CD14-positive monocyte (primary cell): ENCODE measurements at regions not wholly inside any gene's neighbourhood (a gene's known extent, or its start where the extent isn't known, plus 50 kb on each side); places are given as distances from the start of the nearest gene placed in this dataset.

ENCODE experiments used
- DNase-seq, 3 donors: peaks; one replicate each; pipeline ENCODE4 v3.0.0-alpha.2; 2011 to 2022
- H2AFZ ChIP-seq: 2 replicates; pipeline ENCODE4 v1.6.0; 2012; ENCODE audit warnings: mild to moderate bottlenecking, low read depth, low read length, inconsistent platforms; ENCODE audit not compliant: insufficient read depth, poor library complexity, severe bottlenecking
- H3K27ac ChIP-seq, 2 donors: 1 replicate in 1 of 2; 2 replicates in 1 of 2; pipeline ENCODE4 v1.5.1; 2012 to 2013; ENCODE audit warnings: low read length in 2 of 2, control low read depth in 1 of 2, inconsistent platforms in 1 of 2, low read depth in 1 of 2, mild to moderate bottlenecking in 1 of 2
- H3K27me3 ChIP-seq, 2 donors: one replicate each; pipeline versions ENCODE4 v1.6.0 to v1.6.1; 2011 to 2013; ENCODE audit warnings: low read length in 2 of 2; ENCODE audit not compliant: control insufficient read depth in 2 of 2, insufficient read depth in 2 of 2
- H3K36me3 ChIP-seq, 2 donors: replicated peaks in 1 of 2; 1 replicate in 1 of 2; 2 replicates in 1 of 2; pipeline versions ENCODE4 v1.5.1 to v1.6.1; 2012 to 2013; ENCODE audit warnings: low read length in 2 of 2, control low read depth in 1 of 2, inconsistent platforms in 1 of 2, mild to moderate bottlenecking in 1 of 2; ENCODE audit not compliant: insufficient read depth in 2 of 2, control insufficient read depth in 1 of 2
- H3K4me1 ChIP-seq, 2 donors: 1 replicate in 1 of 2; 2 replicates in 1 of 2; pipeline versions ENCODE4 v1.5.1 to v1.6.1; 2012 to 2013; ENCODE audit warnings: low read length in 2 of 2, control low read depth in 1 of 2, inconsistent platforms in 1 of 2, mild to moderate bottlenecking in 1 of 2, moderate library complexity in 1 of 2; ENCODE audit not compliant: insufficient read depth in 2 of 2, control insufficient read depth in 1 of 2
- H3K4me2 ChIP-seq: replicated peaks from 2 replicates; pipeline ENCODE3; 2012; ENCODE audit warnings: low read length, moderate library complexity, mild to moderate bottlenecking; ENCODE audit not compliant: poor library complexity, severe bottlenecking; ENCODE audit errors: extremely low read depth
- H3K4me3 ChIP-seq, 3 experiments: fragments of 200-600 bp in 1 of 3; sonication (generic) in 1 of 3; replicated peaks in 1 of 3; 1 replicate in 2 of 3; 2 replicates in 1 of 3; pipeline ENCODE4 v1.5.1; 2011 to 2013; ENCODE audit warnings: low read length in 3 of 3, mild to moderate bottlenecking in 3 of 3, control low read depth in 2 of 3, low read depth in 2 of 3, inconsistent platforms in 1 of 3, moderate library complexity in 1 of 3
- H3K79me2 ChIP-seq: 2 replicates; pipeline ENCODE4 v1.6.0; 2012; ENCODE audit warnings: mild to moderate bottlenecking, control low read depth, inconsistent platforms, low read length, moderate library complexity; ENCODE audit not compliant: insufficient read depth
- H3K9ac ChIP-seq: 2 replicates; pipeline ENCODE4 v1.6.0; 2017; ENCODE audit warnings: low read length, mild to moderate bottlenecking; ENCODE audit not compliant: insufficient read depth, poor library complexity, severe bottlenecking
- H3K9me3 ChIP-seq, 2 donors: replicated peaks in 1 of 2; 1 replicate in 1 of 2; 2 replicates in 1 of 2; pipeline versions ENCODE4 v1.5.1 to v1.6.1; 2012 to 2013; ENCODE audit warnings: low read length in 2 of 2, control low read depth in 1 of 2; ENCODE audit not compliant: control insufficient read depth in 1 of 2, insufficient read depth in 1 of 2
- H4K20me1 ChIP-seq: 2 replicates; pipeline ENCODE4 v1.6.0; 2012; ENCODE audit warnings: mild to moderate bottlenecking, low read length, control low read depth, moderate library complexity; ENCODE audit not compliant: insufficient read depth
- H3K27ac Mint-ChIP-seq, 7 donors: one replicate each; pipeline ENCODE4 v1.8.0; 2020; ENCODE audit warnings: mild to moderate bottlenecking in 7 of 7, mixed read lengths in 7 of 7, moderate library complexity in 6 of 7, inconsistent platforms in 2 of 7
- H3K27me3 Mint-ChIP-seq, 3 donors: one replicate each; pipeline ENCODE4 v1.8.0; 2021 to 2022; ENCODE audit warnings: low read depth in 3 of 3, mild to moderate bottlenecking in 3 of 3, mixed read lengths in 3 of 3, moderate library complexity in 3 of 3, inconsistent platforms in 1 of 3
- H3K36me3 Mint-ChIP-seq, 2 donors: one replicate each; pipeline ENCODE4 v1.8.0; 2020; ENCODE audit warnings: mixed read lengths in 2 of 2, inconsistent platforms in 1 of 2, mild to moderate bottlenecking in 1 of 2
- H3K4me1 Mint-ChIP-seq: one replicate; pipeline ENCODE4 v1.8.0; 2020; ENCODE audit warnings: mild to moderate bottlenecking, mixed read lengths
- H3K4me3 Mint-ChIP-seq, 2 donors: one replicate each; pipeline ENCODE4 v1.8.0; 2020; ENCODE audit warnings: mild to moderate bottlenecking in 2 of 2, mixed read lengths in 2 of 2, moderate library complexity in 1 of 2
- H3K9me3 Mint-ChIP-seq, 7 donors: one replicate each; pipeline ENCODE4 v1.8.0; 2020 to 2022; ENCODE audit warnings: mixed read lengths in 7 of 7, mild to moderate bottlenecking in 6 of 7, moderate library complexity in 6 of 7, inconsistent platforms in 2 of 7
- WGBS: methylation state at CpG from one replicate; pipeline ENCODE4 v1.1.5; 2013; ENCODE audit warnings: missing lambda C conversion rate; ENCODE audit not compliant: insufficient coverage; 5-methylcytosine and 5-hydroxymethylcytosine counted together
- intact Hi-C, 2 donors: fragments of 100-400 bp; cut with micrococcal nuclease; formaldehyde crosslinking; loops; one replicate each; pipeline versions ENCODE4 v1.15.0 to v1.15.1; 2023
- TF ChIP-seq, protein P1 (sequence below): fragments of 200-600 bp; IDR thresholded peaks from one replicate; pipeline ENCODE4 v1.8.0; 2022; ENCODE audit warnings: antibody characterized with exemption, mild to moderate bottlenecking

DNA sequence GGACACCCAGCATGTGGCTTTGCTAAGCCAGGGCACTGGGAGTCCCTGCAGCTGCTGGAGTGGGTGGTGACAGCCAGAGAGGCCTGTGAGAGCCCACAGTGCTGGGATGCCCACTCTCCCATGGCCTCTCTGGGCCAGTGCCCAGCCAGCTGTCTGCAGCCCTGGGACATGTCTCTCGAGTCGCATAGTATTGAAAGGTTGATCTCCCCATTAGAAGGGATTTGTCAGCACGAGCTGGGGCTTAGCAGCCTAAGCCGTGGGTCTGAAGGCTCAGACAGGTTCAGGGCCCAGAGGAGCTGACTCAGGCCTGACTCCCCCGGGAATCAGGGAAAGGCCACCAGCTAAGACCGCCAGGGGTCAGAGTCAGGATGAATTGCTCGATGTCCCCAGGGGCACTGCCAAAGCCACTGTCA lies 53.5 kb downstream of the FOXD2 start:
- Mint-ChIP-seq H3K36me3 (no peaks in the 10 kb centered on the region), H3K27me3 (peaks cover 8 to 22% (median 15%) of the 10 kb centered on the region in 3 donors), H3K4me1 (peaks cover 6% of the 10 kb centered on the region), H3K4me3 (no peak overlapping the region), H3K9me3 (peaks cover 0 to 1% (median 0%) of the 10 kb centered on the region in 7 donors), H3K27ac (no peak overlapping the region)
- intact Hi-C loops: no loop called here
- peaks cover 0 to 3% of the 10 kb centered on the region in 2 donors for H3K27me3 ChIP-seq
- H3K9ac ChIP-seq: no peak overlapping the region
- H3K79me2 ChIP-seq: no peaks in the 10 kb centered on the region
- DNase-seq: no peak
- H4K20me1 ChIP-seq: no peaks in the 10 kb centered on the region
- TF ChIP-seq, protein P1, sequence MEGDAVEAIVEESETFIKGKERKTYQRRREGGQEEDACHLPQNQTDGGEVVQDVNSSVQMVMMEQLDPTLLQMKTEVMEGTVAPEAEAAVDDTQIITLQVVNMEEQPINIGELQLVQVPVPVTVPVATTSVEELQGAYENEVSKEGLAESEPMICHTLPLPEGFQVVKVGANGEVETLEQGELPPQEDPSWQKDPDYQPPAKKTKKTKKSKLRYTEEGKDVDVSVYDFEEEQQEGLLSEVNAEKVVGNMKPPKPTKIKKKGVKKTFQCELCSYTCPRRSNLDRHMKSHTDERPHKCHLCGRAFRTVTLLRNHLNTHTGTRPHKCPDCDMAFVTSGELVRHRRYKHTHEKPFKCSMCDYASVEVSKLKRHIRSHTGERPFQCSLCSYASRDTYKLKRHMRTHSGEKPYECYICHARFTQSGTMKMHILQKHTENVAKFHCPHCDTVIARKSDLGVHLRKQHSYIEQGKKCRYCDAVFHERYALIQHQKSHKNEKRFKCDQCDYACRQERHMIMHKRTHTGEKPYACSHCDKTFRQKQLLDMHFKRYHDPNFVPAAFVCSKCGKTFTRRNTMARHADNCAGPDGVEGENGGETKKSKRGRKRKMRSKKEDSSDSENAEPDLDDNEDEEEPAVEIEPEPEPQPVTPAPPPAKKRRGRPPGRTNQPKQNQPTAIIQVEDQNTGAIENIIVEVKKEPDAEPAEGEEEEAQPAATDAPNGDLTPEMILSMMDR: no peak
- no peak overlapping the region for H2AFZ ChIP-seq
- WGBS: 93% methylated on average over 7 of the region's 7 CpGs
- no peaks in the 10 kb centered on the region for H3K9me3 ChIP-seq
- H3K4me3 ChIP-seq: no peak overlapping the region
- H3K4me1 ChIP-seq: no peaks in the 10 kb centered on the region
- no peak overlapping the region for H3K4me2 ChIP-seq
- H3K27ac ChIP-seq: no peak overlapping the region
- no peaks in the 10 kb centered on the region for H3K36me3 ChIP-seq

DNA sequence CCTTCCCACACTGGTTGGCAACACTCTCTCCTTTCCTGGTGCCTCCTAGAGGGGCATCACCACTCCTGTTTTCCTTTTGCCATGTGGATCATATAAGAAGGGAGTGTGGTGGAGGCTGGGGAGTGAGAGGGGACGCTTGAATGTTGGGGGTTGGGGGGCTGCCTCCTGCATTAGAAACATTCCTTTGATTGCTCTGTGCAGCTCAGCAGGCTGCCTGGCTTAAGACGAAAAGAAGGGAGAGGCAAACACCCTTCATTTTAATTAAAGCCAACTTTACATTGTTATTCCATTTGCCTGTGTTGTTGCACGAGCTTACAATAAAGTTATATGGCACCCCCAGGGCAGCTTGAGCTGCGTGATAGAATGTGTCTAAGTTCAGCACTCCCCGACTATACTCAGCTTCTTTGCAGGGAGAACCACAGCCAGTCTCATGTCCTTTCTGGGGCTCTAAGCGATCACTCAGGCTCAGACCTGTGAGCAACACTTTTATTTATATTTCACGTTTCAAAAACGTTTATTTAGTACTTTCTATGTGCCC lies 57.4 kb downstream of the FOXD2 start:
- H2AFZ ChIP-seq: no peak overlapping the region
- H3K36me3 ChIP-seq: no peaks in the 10 kb centered on the region
- TF ChIP-seq, protein P1: no peak
- Mint-ChIP-seq H3K36me3 (no peaks in the 10 kb centered on the region), H3K4me1 (peaks cover 6% of the 10 kb centered on the region), H3K27ac (no peak overlapping the region), H3K9me3 (peaks cover 0 to 1% (median 0%) of the 10 kb centered on the region in 7 donors), H3K27me3 (peaks cover 13 to 39% (median 19%) of the 10 kb centered on the region in 3 donors), H3K4me3 (no peak overlapping the region)
- peaks cover 2 to 7% of the 10 kb centered on the region in 2 donors for H3K27me3 ChIP-seq
- no peak overlapping the region for H3K27ac ChIP-seq
- no peak overlapping the region for H3K9ac ChIP-seq
- DNase-seq: no peak
- no peaks in the 10 kb centered on the region for H3K9me3 ChIP-seq
- intact Hi-C loops: no loop called here
- 44% methylated on average over 5 of the region's 8 CpGs for WGBS
- H3K4me3 ChIP-seq: no peak overlapping the region
- no peaks in the 10 kb centered on the region for H4K20me1 ChIP-seq
- no peaks in the 10 kb centered on the region for H3K79me2 ChIP-seq
- no peaks in the 10 kb centered on the region for H3K4me1 ChIP-seq
- no peak overlapping the region for H3K4me2 ChIP-seq
